Upper lobe of left lung (tissue), 6 donors: ENCODE measurements at regions not wholly inside any gene's neighbourhood (a gene's known extent, or its start where the extent isn't known, plus 50 kb on each side); places are given as distances from the start of the nearest gene placed in this dataset.

ENCODE experiments used
- ATAC-seq, 2 donors: fragments of 200-7000 bp; cut with Tn5 transposase; one replicate each; pipeline ENCODE4 v1.9.1; 2022; ENCODE audit warnings: mild to moderate bottlenecking in 2 of 2, moderate library complexity in 2 of 2; ENCODE audit not compliant: low FRiP score in 2 of 2
- DNase-seq, 2 donors: peaks; one replicate each; pipeline ENCODE4 v3.0.0-alpha.2; 2019 to 2020
- H3K27ac ChIP-seq, 4 donors: fragments of 200-600 bp; sonication (generic); one replicate each; pipeline ENCODE4 v1.5.1; 2016 to 2019
- H3K27me3 ChIP-seq, 4 donors: fragments of 200-600 bp; sonication (generic); one replicate each; pipeline ENCODE4 v1.5.1; 2017 to 2019
- H3K36me3 ChIP-seq, 4 donors: fragments of 200-600 bp; sonication (generic); one replicate each; pipeline ENCODE4 v1.5.1; 2016 to 2019
- H3K4me1 ChIP-seq, 4 donors: fragments of 200-600 bp; sonication (generic); one replicate each; pipeline ENCODE4 v1.5.1; 2018 to 2019
- H3K4me3 ChIP-seq, 4 donors: fragments of 200-600 bp; sonication (generic); one replicate each; pipeline ENCODE4 v1.5.1; 2017 to 2019; ENCODE audit warnings: mild to moderate bottlenecking in 2 of 4, moderate library complexity in 1 of 4
- H3K9me3 ChIP-seq, 4 donors: fragments of 200-600 bp; sonication (generic); one replicate each; pipeline ENCODE4 v1.5.1; 2018 to 2019
- CTCF ChIP-seq, 6 experiments: fragments of 450-650 bp in 4 of 6; fragments of 200-600 bp in 2 of 6; sonication (generic) in 2 of 6; IDR thresholded peaks; one replicate each; pipeline ENCODE4 v1.5.1; 2016 to 2019; ENCODE audit warnings: antibody characterized with exemption in 6 of 6
- EP300 ChIP-seq, 4 donors: sonication (generic); formaldehyde crosslinking; IDR thresholded peaks; one replicate each; pipeline ENCODE4 v1.5.1; 2017; ENCODE audit warnings: antibody characterized with exemption in 4 of 4, control low read depth in 2 of 4
- POLR2A ChIP-seq, 4 donors: fragments of 450-650 bp; IDR thresholded peaks; one replicate each; pipeline ENCODE4 v1.5.1; 2016 to 2017; ENCODE audit warnings: antibody characterized with exemption in 4 of 4, mild to moderate bottlenecking in 2 of 4
- POLR2AphosphoS5 ChIP-seq, 2 donors: sonication (generic); formaldehyde crosslinking; IDR thresholded peaks; one replicate each; pipeline ENCODE4 v1.5.1; 2017; ENCODE audit warnings: antibody characterized with exemption in 2 of 2
- WGBS, 2 donors: methylation state at CpG; one replicate each; pipeline ENCODE4 v1.1.5; 2017 to 2018; 5-methylcytosine and 5-hydroxymethylcytosine counted together
- donor health status: DM: no; HTN: no; CAD: no; lungs with moderate emphysema.
- donor health status: DM: no; HTN: yes; CAD: no; lungs with severe emphysema.

- Histone ChIP-seq H3K4me1 (no peaks in the 10 kb centered on the region), H3K36me3 (no peaks in the 10 kb centered on the region), H3K4me3 (no peak overlapping the region), H3K27me3 (peaks cover 0 to 11% (median 0%) of the 10 kb centered on the region in 4 donors), H3K27ac (no peak overlapping the region), H3K9me3 (no peaks in the 10 kb centered on the region)
- ATAC-seq (no peak), DNase-seq (no peak)
- TF ChIP-seq POLR2AphosphoS5 (IDR thresholded peaks at IDR 0.05) (no peak), EP300 (IDR thresholded peaks at IDR 0.05) (no peak), CTCF (IDR thresholded peaks at IDR 0.05) (no peak), POLR2A (IDR thresholded peaks at IDR 0.05) (no peak)
- 83 to 88% methylated on average over 4 to 5 of the region's 5 CpGs for WGBS, 2 donors
These were observed 143.4 kb downstream of the DHX35 start for GRCh38 chr20:39105551-39105950.

- H3K4me3 ChIP-seq = no peak overlapping the region
- H3K27ac ChIP-seq = no peak overlapping the region
- 100% methylated on average over 1 of the region's 1 CpG for WGBS, 2 donors
- TF ChIP-seq CTCF (IDR thresholded peaks at IDR 0.05) (no peak), POLR2A (IDR thresholded peaks at IDR 0.05) (no peak), POLR2AphosphoS5 (IDR thresholded peaks at IDR 0.05) (no peak), EP300 (IDR thresholded peaks at IDR 0.05) (no peak)
- no peak for DNase-seq
- H3K9me3 ChIP-seq = no peaks in the 10 kb centered on the region
- H3K27me3 ChIP-seq = no peaks in the 10 kb centered on the region
- H3K36me3 ChIP-seq = no peaks in the 10 kb centered on the region
- ATAC-seq = no peak
- H3K4me1 ChIP-seq = no peaks in the 10 kb centered on the region
These were observed 141.6 kb downstream of the DHX35 start for GRCh38 chr20:39103732-39104131.

- Histone ChIP-seq H3K9me3 (no peaks in the 10 kb centered on the region), H3K4me1 (no peaks in the 10 kb centered on the region), H3K4me3 (no peak overlapping the region), H3K27ac (no peak overlapping the region), H3K27me3 (no peaks in the 10 kb centered on the region), H3K36me3 (no peaks in the 10 kb centered on the region)
- TF ChIP-seq POLR2AphosphoS5 (IDR thresholded peaks at IDR 0.05) (no peak), CTCF (IDR thresholded peaks at IDR 0.05) (no peak), EP300 (IDR thresholded peaks at IDR 0.05) (no peak), POLR2A (IDR thresholded peaks at IDR 0.05) (no peak)
- ATAC-seq (no peak), DNase-seq (no peak)
- WGBS, 2 donors = 95 to 98% methylated on average over 4 of the region's 4 CpGs
These were observed 141.2 kb downstream of the DHX35 start for GRCh38 chr20:39103305-39103704.

- no peaks in the 10 kb centered on the region for H3K27me3 ChIP-seq
- no peak for ATAC-seq
These were observed 139.8 kb downstream of the DHX35 start for GRCh38 chr20:39101895-39102294.

More at GRCh38 chr20:39101895-39102294, 139.8 kb downstream of the DHX35 start:
- Histone ChIP-seq H3K27ac (no peak overlapping the region), H3K36me3 (no peaks in the 10 kb centered on the region), H3K4me1 (no peaks in the 10 kb centered on the region), H3K4me3 (no peak overlapping the region), H3K9me3 (no peaks in the 10 kb centered on the region)
- DNase-seq = no peak
- TF ChIP-seq POLR2AphosphoS5 (IDR thresholded peaks at IDR 0.05) = no peak
- no peak for TF ChIP-seq POLR2A (IDR thresholded peaks at IDR 0.05)
- no peak for TF ChIP-seq EP300 (IDR thresholded peaks at IDR 0.05)
- TF ChIP-seq CTCF (IDR thresholded peaks at IDR 0.05) = no peak
- 84 to 95% methylated on average over 3 of the region's 3 CpGs for WGBS, 2 donors
